VCaP (cell line): ENCODE measurements at regions not wholly inside any gene's neighbourhood (a gene's known extent, or its start where the extent isn't known, plus 50 kb on each side); places are given as distances from the start of the nearest gene placed in this dataset.

Experiments
- H3K27ac ChIP-seq: fragments of 450-650 bp; 2 replicates; pipeline ENCODE4 v1.5.1; 2017
- TF ChIP-seq, protein P1 (sequence below): fragments of 450-650 bp; conservative IDR thresholded peaks from 2 replicates; pipeline ENCODE4 v1.5.1; 2017; ENCODE audit warnings: mild to moderate bottlenecking, moderate library complexity

DNA sequence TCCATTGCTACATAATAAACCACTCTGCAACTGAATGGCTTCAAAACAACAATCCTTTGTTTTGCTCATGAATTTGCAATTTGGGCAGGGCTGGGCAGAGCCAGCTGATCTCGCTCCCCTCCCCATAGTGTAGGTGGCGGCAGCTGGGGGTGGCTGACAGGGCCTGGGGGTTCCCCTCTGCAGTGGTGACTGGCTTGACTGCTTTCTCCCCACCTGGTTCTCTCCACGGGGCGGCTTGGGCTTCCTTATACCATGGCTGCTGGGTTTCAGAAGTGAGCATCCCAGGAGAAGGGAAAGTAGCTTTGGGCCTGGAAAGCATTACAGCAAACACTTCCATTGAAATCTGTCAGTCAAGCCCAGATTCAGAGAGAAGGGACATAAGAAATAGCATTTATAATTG is 129.7 kb upstream of the ZBTB40 start:
- no peak overlapping the region for H3K27ac ChIP-seq
- TF ChIP-seq, protein P1, sequence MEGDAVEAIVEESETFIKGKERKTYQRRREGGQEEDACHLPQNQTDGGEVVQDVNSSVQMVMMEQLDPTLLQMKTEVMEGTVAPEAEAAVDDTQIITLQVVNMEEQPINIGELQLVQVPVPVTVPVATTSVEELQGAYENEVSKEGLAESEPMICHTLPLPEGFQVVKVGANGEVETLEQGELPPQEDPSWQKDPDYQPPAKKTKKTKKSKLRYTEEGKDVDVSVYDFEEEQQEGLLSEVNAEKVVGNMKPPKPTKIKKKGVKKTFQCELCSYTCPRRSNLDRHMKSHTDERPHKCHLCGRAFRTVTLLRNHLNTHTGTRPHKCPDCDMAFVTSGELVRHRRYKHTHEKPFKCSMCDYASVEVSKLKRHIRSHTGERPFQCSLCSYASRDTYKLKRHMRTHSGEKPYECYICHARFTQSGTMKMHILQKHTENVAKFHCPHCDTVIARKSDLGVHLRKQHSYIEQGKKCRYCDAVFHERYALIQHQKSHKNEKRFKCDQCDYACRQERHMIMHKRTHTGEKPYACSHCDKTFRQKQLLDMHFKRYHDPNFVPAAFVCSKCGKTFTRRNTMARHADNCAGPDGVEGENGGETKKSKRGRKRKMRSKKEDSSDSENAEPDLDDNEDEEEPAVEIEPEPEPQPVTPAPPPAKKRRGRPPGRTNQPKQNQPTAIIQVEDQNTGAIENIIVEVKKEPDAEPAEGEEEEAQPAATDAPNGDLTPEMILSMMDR = no peak

DNA sequence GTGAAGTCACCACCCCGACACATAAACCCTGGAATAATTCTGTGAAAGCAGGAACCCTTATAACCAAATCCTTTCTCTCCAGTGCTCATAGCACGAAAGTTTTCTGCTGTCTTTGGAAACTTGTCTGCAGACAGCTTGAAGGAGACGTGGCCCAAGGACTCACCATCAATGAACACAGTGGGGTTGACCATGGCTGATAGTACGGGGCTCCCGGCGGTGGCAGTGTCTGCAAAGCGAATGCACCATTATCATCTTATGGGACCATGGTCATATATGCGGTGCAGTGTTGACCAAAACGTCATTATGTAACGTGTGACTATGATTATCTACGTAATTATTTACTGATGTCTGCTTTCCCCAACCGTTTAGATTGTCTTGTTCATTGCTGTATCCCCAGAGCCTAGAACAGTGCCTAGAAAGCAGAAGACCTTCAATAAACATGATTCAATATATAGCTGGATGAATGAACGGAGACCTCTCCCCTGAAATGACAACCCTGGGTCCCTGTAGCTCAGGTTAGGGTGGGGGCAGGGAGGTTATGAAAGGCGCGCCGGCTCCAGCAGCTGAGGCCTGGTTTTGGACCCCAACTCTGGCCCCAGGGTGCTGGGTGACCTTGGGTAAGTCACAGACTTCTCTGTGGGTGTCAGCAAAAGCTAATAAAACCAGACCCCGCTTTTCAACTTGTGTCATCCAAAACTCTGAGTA is 128.4 kb upstream of the ZBTB40 start:
- TF ChIP-seq, protein P1 = no peak
- no peak overlapping the region for H3K27ac ChIP-seq

DNA sequence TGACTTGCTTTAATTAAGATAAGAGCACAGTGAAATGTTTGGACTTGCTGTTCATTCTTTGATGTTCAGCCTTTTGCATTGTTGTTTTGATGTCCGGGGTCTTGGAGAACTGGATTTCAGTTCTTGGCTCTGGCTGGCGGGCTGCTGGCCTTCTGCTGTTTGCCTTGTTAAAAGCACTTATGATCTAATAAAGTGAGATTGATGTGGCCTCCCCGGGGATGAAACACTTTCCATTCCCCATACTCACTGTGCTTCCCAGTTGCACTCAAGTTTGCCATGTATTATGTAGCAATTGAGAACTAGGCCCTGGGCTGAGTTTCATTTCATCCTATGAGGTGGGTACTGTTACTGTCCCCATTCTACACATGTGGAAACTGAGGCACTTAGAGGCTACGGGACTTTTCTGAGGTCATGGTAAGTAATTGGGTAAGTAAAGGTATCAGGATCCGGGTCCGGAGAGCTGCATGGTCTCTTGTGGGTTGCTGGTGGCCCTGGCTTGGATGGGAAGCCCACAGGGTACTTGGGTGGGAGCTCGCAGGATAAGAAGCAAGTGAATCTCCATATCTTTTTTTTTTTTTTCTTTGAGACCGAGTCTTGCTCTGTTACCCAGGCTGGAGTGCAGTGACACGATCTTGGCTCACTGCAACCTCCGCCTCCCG is 127.7 kb upstream of the ZBTB40 start:
- no peak overlapping the region for H3K27ac ChIP-seq
- TF ChIP-seq, protein P1 = no peak

DNA sequence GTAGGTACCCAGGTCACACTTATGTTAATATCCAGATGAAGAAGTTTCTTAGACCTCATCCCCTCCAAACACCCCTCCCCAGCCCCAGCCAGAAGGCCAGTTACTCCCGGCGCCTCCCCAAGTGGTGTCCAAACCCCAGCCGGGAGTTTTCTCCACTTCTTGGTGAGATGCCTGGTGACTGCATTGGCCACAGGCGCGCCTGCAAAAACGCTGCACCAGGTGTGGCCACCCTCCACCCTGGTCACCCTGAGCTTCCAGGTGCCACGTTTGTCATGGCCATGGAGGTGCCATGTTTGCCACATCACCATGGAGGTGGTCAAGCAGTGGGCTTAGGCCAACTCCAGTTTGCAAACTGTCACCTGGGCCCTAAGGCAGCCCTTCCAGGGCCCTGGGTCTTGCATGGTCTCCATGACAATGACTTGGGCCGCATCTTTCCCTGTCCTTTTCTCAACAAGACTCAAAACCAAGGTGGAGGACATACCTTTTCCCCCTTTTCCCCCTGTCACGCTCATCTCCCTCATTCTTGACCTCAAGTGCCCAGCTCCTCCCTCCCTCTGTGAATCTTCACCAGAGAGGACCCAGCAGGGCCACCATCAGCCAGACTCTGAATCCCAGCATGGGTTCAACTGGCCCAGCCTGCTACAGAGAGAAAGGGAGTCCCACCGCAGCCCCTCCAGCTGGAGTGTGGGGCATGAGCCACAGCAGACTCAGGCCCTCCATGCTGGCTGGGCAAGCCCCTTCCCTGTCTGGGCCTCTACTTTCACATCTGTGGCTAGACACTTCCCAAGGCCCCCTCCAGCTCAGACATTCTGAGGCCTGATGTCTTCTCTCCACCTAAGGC is 125.9 kb upstream of the ZBTB40 start:
- H3K27ac ChIP-seq = peak overlapping the region; percentile 43
- TF ChIP-seq, protein P1 = no peak

DNA sequence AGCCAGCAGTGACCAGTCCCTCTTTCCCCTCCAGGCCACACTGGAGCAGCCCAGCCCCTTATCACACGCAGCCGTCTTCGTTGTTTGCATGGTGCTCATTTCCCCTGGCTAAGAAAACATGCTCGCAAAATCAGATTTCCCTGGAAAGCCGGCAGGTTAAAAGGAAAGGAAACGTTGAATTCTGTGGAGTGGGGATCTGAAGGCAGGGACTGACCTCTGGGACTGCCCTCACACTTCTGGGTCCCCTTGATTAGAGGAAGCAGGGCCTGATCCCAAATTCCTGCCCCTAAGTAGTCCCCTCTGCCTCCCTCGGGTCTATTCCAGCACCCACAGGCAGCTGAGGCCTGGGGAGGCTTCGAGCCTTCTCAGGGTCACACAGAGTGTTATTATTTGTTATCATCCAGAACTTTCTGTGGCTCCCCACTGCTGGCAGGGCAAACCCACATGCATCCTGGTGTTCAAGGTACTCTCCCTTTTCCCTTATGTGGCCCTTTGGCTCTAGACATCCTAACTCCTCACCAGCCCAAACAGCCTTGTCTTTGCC is 125.2 kb upstream of the ZBTB40 start:
- H3K27ac ChIP-seq = peak overlapping the region; percentile 43
- TF ChIP-seq, protein P1 = no peak

DNA sequence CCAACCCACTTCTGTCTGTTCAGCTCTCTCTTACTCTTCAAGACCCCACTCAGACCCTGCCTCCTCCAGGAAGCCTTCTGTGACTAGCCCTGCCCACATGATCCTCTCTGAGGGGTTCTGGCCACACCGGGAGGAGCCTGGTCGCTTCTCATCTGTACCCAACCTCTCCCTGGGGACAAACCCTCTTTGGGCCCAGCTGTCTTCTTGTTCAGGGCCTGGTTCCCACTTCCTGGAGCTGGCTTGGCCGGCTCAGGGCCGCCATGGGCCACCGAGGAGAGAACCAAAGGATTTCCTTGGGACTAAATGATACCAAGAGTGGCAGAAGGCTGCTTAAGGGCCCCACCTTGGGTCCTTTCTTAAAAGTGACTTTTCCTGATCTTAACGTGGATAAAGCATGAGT is 124.7 kb upstream of the ZBTB40 start:
- TF ChIP-seq, protein P1 = no peak
- peak overlapping the region; percentile 43; the same call in 1 of the 2 replicates for H3K27ac ChIP-seq

DNA sequence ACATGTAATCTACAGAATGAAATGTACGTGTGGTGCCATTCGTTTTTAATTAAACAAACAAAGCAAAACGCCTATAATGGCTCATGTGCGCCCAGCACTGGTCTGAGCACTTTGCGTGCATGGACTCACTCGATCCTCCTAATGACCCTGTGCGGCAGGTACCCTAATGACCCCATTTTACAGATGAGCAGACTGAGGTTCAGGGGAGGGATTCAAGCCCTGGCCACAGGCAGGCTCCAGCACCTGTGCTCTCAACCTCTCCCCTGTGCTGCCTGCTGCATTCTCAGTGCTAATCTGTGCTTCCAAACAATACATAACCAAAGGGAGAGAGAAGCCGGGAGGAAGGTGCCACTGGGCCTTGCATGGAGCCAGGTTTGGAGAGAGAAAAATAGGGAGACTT is 124.2 kb upstream of the ZBTB40 start:
- TF ChIP-seq, protein P1 = no peak
- H3K27ac ChIP-seq = no peak overlapping the region
